ENCODE measurements at regions not wholly inside any gene's neighbourhood (a gene's known extent, or its start where the extent isn't known, plus 50 kb on each side); places are given as distances from the start of the nearest gene placed in this dataset.

- intact Hi-C loops (cut with DNase I): no loop called here
- Histone ChIP-seq H3K27ac (ENCODE audit: low read depth in 2 of 2, low read length in 2 of 2) (no peak overlapping the region), H3K4me1 (ENCODE audit: control insufficient read depth in 2 of 3, insufficient read depth in 2 of 3, low read depth in 1 of 3, low read length in 3 of 3) (no peaks in the 10 kb centered on the region), H3K9me3 (ENCODE audit: control insufficient read depth in 2 of 3, insufficient read depth in 1 of 3, low read length in 3 of 3) (no peaks in the 10 kb centered on the region), H3K27me3 (ENCODE audit: control insufficient read depth, insufficient read depth, low read length) (no peaks in the 10 kb centered on the region), H3K4me3 (ENCODE audit: low read length in 3 of 3) (no peak overlapping the region), H3K36me3 (ENCODE audit: control insufficient read depth in 2 of 3, insufficient read depth in 3 of 3, low read length in 3 of 3) (no peaks in the 10 kb centered on the region), H3K9ac (ENCODE audit: low read length in 3 of 3) (no peak overlapping the region)
- DNase-seq: no peak
- FAIRE-seq: no peak
- TF ChIP-seq CTCF (IDR thresholded peaks at IDR 0.05; ENCODE audit: borderline replicate concordance, extremely low read depth, insufficient read depth): no peak
Observed at GRCh38 chr3:18007980-18008379, 265.5 kb upstream of the TBC1D5 start.

- intact Hi-C loops (cut with DNase I): no loop called here
- DNase-seq (no peak), FAIRE-seq (no peak)
- no peak for TF ChIP-seq CTCF (IDR thresholded peaks at IDR 0.05; ENCODE audit: borderline replicate concordance, extremely low read depth, insufficient read depth)
- Histone ChIP-seq H3K36me3 (ENCODE audit: control insufficient read depth in 2 of 3, insufficient read depth in 3 of 3, low read length in 3 of 3) (no peaks in the 10 kb centered on the region), H3K9ac (ENCODE audit: low read length in 3 of 3) (no peak overlapping the region), H3K4me3 (ENCODE audit: low read length in 3 of 3) (no peak overlapping the region), H3K4me1 (ENCODE audit: control insufficient read depth in 2 of 3, insufficient read depth in 2 of 3, low read depth in 1 of 3, low read length in 3 of 3) (no peaks in the 10 kb centered on the region), H3K27ac (ENCODE audit: low read depth in 2 of 2, low read length in 2 of 2) (no peak overlapping the region), H3K27me3 (ENCODE audit: control insufficient read depth, insufficient read depth, low read length) (no peaks in the 10 kb centered on the region), H3K9me3 (ENCODE audit: control insufficient read depth in 2 of 3, insufficient read depth in 1 of 3, low read length in 3 of 3) (no peaks in the 10 kb centered on the region)
Observed at GRCh38 chr3:17995769-17996168, 253.3 kb upstream of the TBC1D5 start.

- Histone ChIP-seq H3K27ac (ENCODE audit: low read depth in 2 of 2, low read length in 2 of 2) (no peak overlapping the region), H3K9ac (ENCODE audit: low read length in 3 of 3) (no peak overlapping the region), H3K4me3 (ENCODE audit: low read length in 3 of 3) (no peak overlapping the region), H3K4me1 (ENCODE audit: control insufficient read depth in 2 of 3, insufficient read depth in 2 of 3, low read depth in 1 of 3, low read length in 3 of 3) (no peaks in the 10 kb centered on the region), H3K27me3 (ENCODE audit: control insufficient read depth, insufficient read depth, low read length) (no peaks in the 10 kb centered on the region), H3K36me3 (ENCODE audit: control insufficient read depth in 2 of 3, insufficient read depth in 3 of 3, low read length in 3 of 3) (no peaks in the 10 kb centered on the region), H3K9me3 (ENCODE audit: control insufficient read depth in 2 of 3, insufficient read depth in 1 of 3, low read length in 3 of 3) (no peaks in the 10 kb centered on the region)
- intact Hi-C loops (cut with DNase I): no loop called here
- no peak for FAIRE-seq
- no peak for TF ChIP-seq CTCF (IDR thresholded peaks at IDR 0.05; ENCODE audit: borderline replicate concordance, extremely low read depth, insufficient read depth)
- DNase-seq: no peak
Observed at GRCh38 chr3:17994167-17994566, 251.7 kb upstream of the TBC1D5 start.

- H3K27ac ChIP-seq (ENCODE audit: low read depth in 2 of 2, low read length in 2 of 2): no peak overlapping the region
- H3K4me1 ChIP-seq (ENCODE audit: control insufficient read depth in 2 of 3, insufficient read depth in 2 of 3, low read depth in 1 of 3, low read length in 3 of 3): no peaks in the 10 kb centered on the region
- H3K36me3 ChIP-seq (ENCODE audit: control insufficient read depth in 2 of 3, insufficient read depth in 3 of 3, low read length in 3 of 3): no peaks in the 10 kb centered on the region
- intact Hi-C loops (cut with DNase I): no loop called here
- no peak overlapping the region for H3K4me3 ChIP-seq (ENCODE audit: low read length in 3 of 3)
- H3K9me3 ChIP-seq (ENCODE audit: control insufficient read depth in 2 of 3, insufficient read depth in 1 of 3, low read length in 3 of 3): no peaks in the 10 kb centered on the region
- FAIRE-seq: no peak
- DNase-seq: no peak
- no peaks in the 10 kb centered on the region for H3K27me3 ChIP-seq (ENCODE audit: control insufficient read depth, insufficient read depth, low read length)
- no peak for TF ChIP-seq CTCF (IDR thresholded peaks at IDR 0.05; ENCODE audit: borderline replicate concordance, extremely low read depth, insufficient read depth)
- H3K9ac ChIP-seq (ENCODE audit: low read length in 3 of 3): no peak overlapping the region
Observed at GRCh38 chr3:17990390-17990789, 248.0 kb upstream of the TBC1D5 start.

All from kidney (tissue), 13 donors.